A673 (cell line): ENCODE measurements at regions not wholly inside any gene's neighbourhood (a gene's known extent, or its start where the extent isn't known, plus 50 kb on each side); places are given as distances from the start of the nearest gene placed in this dataset.

Experiments
- BruUV-seq: library from RNA; stranded (reverse); fragments of 400-500 nt; replicated peaks from 2 replicates; lab custom pipeline; 2021; lab: Mats Ljungman, UMichigan
- CTCF ChIA-PET: fragments of 300-600 bp; sonication (Branson Sonifier 250); formaldehyde crosslinking; loops from one replicate; lab custom pipeline; 2022; ENCODE audit warnings: antibody characterized with exemption; lab: Charles Lee
- POLR2A ChIA-PET: fragments of 300-600 bp; sonication (Branson Sonifier 250); formaldehyde crosslinking; loops from one replicate; lab custom pipeline; 2022; ENCODE audit warnings: antibody characterized with exemption; ENCODE audit not compliant: low non-redundant PET; lab: Charles Lee
- DNase-seq: peaks from one replicate; pipeline ENCODE4 v3.0.0-alpha.2; 2015; ENCODE audit warnings: low spot score
- H3K27ac ChIP-seq: fragments of 200-600 bp; sonication (generic); 2 replicates; pipeline ENCODE4 v1.5.1; 2016; ENCODE audit warnings: mixed run types, low read depth, mild to moderate bottlenecking, mixed read lengths, antibody characterized with exemption, low read length; ENCODE audit not compliant: poor library complexity, severe bottlenecking
- H3K27me3 ChIP-seq: fragments of 200-600 bp; sonication (generic); replicated peaks from 2 replicates; pipeline ENCODE4 v1.6.1; 2017; ENCODE audit warnings: mixed run types, low read depth, mild to moderate bottlenecking, mixed read lengths, antibody characterized with exemption, low read length; ENCODE audit not compliant: insufficient read depth, poor library complexity
- H3K36me3 ChIP-seq: fragments of 200-600 bp; sonication (generic); 2 replicates; pipeline ENCODE4 v1.6.1; 2016; ENCODE audit warnings: mixed run types, mild to moderate bottlenecking, mixed read lengths, antibody characterized with exemption, low read length; ENCODE audit not compliant: insufficient read depth, poor library complexity, severe bottlenecking
- H3K4me1 ChIP-seq: fragments of 200-600 bp; sonication (generic); 2 replicates; pipeline ENCODE4 v1.6.1; 2017; ENCODE audit warnings: mixed run types, mild to moderate bottlenecking, mixed read lengths, antibody characterized with exemption, low read length; ENCODE audit not compliant: insufficient read depth, poor library complexity, severe bottlenecking
- H3K4me3 ChIP-seq: fragments of 200-600 bp; sonication (generic); 2 replicates; pipeline ENCODE4 v1.5.1; 2016; ENCODE audit warnings: low read depth, mixed run types, mild to moderate bottlenecking, mixed read lengths, low read length; ENCODE audit not compliant: poor library complexity, severe bottlenecking
- H3K9me3 ChIP-seq: fragments of 200-600 bp; sonication (generic); 2 replicates; pipeline ENCODE4 v1.6.1; 2016; ENCODE audit warnings: mixed run types, low read depth, mild to moderate bottlenecking, mixed read lengths, antibody characterized with exemption, low read length; ENCODE audit not compliant: poor library complexity, severe bottlenecking
- EZH2 ChIP-seq: fragments of 200-600 bp; sonication (generic); IDR thresholded peaks from 2 replicates; pipeline ENCODE4 v1.6.1; 2017; ENCODE audit warnings: borderline replicate concordance, low read depth, mild to moderate bottlenecking, mixed read lengths, antibody characterized with exemption, low read length; ENCODE audit not compliant: poor library complexity, severe bottlenecking
- intact Hi-C: fragments of 100-400 bp; cut with micrococcal nuclease; formaldehyde crosslinking; loops from one replicate; pipeline ENCODE4 v1.10.0; 2022; ENCODE audit not compliant: unreplicated experiment
- TF ChIP-seq, protein P1 (sequence below): fragments of 300-800, 200-600 bp; sonication (generic); conservative IDR thresholded peaks from 2 replicates; pipeline ENCODE4 v1.5.1; 2017; ENCODE audit warnings: low read depth, mild to moderate bottlenecking, antibody characterized with exemption, low read length, moderate library complexity, mixed read lengths

DNA sequence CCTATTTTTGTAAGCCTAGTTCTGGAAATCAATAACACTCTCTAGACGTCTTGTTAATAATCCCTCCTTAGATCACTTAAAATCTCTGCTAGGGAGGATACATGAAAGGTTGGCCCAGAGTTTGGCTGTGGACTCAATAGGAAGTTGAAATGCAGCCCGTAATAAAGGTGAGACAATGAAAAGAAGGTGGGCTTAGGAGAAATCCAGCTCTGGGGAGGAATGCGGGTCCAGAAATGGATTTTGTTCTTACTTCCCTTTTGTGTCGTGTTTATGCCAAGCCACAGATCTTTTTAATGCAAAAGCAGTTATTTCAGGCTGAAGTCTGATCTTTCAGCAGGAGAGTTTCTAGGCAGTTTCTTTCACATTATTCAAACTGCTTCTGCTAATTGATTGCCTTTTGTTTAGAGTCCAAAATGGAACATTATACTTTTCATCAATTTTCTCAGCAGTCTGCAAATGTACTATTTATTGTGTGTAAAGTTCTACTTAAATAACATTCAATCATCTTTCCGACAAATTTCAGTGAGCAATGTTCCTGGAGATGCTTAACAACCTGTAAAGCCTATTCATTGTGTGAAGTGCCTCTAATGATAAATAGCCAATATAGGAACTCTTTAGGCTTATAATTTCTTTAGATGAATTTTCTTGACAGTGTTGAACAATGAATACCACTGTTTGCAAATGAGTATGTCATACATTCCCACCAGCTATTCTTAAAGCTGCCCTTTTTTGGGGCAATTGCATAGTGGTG is 252.9 kb upstream of the KRR1 start:
- H3K36me3 ChIP-seq = no peaks in the 10 kb centered on the region

DNA sequence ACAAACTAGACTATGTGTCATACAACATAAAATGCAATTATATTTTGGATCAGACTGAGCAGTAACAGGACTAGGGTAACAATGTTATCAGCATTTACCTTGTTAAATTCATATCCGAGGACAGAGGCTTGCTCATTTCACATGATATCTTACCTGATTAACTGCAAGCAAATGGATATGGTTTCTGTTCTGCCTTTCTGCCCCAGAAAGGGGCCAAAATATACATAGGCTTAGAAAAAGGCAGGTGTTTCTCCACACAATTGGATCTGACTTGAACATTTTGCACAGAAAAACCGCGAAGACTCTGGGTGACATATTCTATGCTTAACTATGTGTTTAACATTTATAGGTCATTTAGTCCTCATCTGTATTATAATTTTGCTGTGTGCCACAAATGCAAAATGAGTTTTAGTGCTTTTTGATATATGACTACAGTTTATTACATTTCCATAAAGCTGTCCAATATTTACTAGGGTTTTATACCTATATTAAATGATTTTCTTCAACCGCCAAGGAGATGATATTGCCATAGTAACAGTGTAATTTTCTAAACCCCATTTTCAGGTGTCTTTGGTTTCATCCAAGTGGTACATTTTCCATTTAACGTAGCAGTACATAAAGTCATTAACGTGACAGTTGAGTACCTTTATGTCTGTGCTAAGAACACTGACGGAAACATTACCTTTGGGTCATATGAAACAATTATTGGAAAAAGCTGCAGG is 249.3 kb upstream of the KRR1 start:
- Histone ChIP-seq H3K4me3 (no peak overlapping the region), H3K4me1 (no peaks in the 10 kb centered on the region), H3K36me3 (no peaks in the 10 kb centered on the region), H3K27me3 (no peaks in the 10 kb centered on the region), H3K27ac (no peak overlapping the region), H3K9me3 (no peaks in the 10 kb centered on the region)
- BruUV-seq = no TSS peak
- TF ChIP-seq, protein P1, sequence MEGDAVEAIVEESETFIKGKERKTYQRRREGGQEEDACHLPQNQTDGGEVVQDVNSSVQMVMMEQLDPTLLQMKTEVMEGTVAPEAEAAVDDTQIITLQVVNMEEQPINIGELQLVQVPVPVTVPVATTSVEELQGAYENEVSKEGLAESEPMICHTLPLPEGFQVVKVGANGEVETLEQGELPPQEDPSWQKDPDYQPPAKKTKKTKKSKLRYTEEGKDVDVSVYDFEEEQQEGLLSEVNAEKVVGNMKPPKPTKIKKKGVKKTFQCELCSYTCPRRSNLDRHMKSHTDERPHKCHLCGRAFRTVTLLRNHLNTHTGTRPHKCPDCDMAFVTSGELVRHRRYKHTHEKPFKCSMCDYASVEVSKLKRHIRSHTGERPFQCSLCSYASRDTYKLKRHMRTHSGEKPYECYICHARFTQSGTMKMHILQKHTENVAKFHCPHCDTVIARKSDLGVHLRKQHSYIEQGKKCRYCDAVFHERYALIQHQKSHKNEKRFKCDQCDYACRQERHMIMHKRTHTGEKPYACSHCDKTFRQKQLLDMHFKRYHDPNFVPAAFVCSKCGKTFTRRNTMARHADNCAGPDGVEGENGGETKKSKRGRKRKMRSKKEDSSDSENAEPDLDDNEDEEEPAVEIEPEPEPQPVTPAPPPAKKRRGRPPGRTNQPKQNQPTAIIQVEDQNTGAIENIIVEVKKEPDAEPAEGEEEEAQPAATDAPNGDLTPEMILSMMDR = no peak
- TF ChIP-seq EZH2 = no peak
- ChIA-PET CTCF (no interaction called here), POLR2A (no interaction called here)
- intact Hi-C loops = no loop called here
- no peak for DNase-seq

More for the DNA sequence above, 252.9 kb upstream of the KRR1 start:
- H3K27ac ChIP-seq = no peak overlapping the region
- DNase-seq = no peak
- ChIA-PET CTCF (no interaction called here), POLR2A (no interaction called here)
- H3K4me1 ChIP-seq = no peaks in the 10 kb centered on the region
- no peaks in the 10 kb centered on the region for H3K9me3 ChIP-seq
- no peak for TF ChIP-seq EZH2
- TF ChIP-seq, protein P1 = no peak
- H3K4me3 ChIP-seq = no peak overlapping the region
- no TSS peak for BruUV-seq
- intact Hi-C loops = no loop called here
- H3K27me3 ChIP-seq = no peaks in the 10 kb centered on the region

- ChIA-PET CTCF (no interaction called here), POLR2A (no interaction called here)
- H3K9me3 ChIP-seq = no peaks in the 10 kb centered on the region
- TF ChIP-seq, protein P1 = no peak
- no peak for TF ChIP-seq EZH2
- H3K36me3 ChIP-seq = no peaks in the 10 kb centered on the region
- H3K4me1 ChIP-seq = no peaks in the 10 kb centered on the region
- intact Hi-C loops = no loop called here
- no peaks in the 10 kb centered on the region for H3K27me3 ChIP-seq
- H3K4me3 ChIP-seq = no peak overlapping the region
- no peak overlapping the region for H3K27ac ChIP-seq
- DNase-seq = no peak
- BruUV-seq = no TSS peak
Observed at GRCh38 chr12:75759842-75760572, 248.6 kb upstream of the KRR1 start.
